Astrocyte (in vitro differentiated cells and primary cell): ENCODE measurements at regions not wholly inside any gene's neighbourhood (a gene's known extent, or its start where the extent isn't known, plus 50 kb on each side); places are given as distances from the start of the nearest gene placed in this dataset.

Source experiments
- EZH2 ChIP-seq: IDR thresholded peaks from 2 replicates; pipeline ENCODE4 v1.6.1; 2012; ENCODE audit warnings: mild to moderate bottlenecking, low read length, inconsistent platforms; ENCODE audit not compliant: insufficient read depth
- TF ChIP-seq, protein P1 (sequence below): IDR thresholded peaks from 2 replicates; pipeline ENCODE4 v1.5.1; 2011; ENCODE audit warnings: low read depth, mild to moderate bottlenecking, inconsistent platforms, low read length, moderate library complexity; ENCODE audit not compliant: insufficient read depth

DNA sequence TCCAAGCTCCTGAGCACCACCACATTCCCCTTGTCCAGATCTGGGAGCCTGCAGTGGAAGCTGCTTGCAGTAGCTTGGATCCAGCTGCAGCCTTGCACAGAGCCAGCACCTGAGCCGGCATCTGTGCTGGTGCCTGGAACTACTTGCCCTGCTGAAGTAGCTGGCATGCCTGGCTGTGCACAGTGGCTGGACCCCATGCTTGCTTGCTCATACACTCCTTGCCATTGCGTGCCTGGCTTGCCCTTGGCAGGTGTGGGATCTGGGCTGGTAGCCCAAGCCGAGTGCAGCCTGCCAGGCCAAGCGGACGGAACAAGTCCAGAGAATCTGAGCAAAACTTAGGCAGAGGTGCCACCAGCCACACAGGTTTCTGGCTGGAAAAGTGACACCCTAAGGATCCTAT, 759.9 kb downstream of the IPMK start:
- no peak for TF ChIP-seq EZH2
- TF ChIP-seq, protein P1, sequence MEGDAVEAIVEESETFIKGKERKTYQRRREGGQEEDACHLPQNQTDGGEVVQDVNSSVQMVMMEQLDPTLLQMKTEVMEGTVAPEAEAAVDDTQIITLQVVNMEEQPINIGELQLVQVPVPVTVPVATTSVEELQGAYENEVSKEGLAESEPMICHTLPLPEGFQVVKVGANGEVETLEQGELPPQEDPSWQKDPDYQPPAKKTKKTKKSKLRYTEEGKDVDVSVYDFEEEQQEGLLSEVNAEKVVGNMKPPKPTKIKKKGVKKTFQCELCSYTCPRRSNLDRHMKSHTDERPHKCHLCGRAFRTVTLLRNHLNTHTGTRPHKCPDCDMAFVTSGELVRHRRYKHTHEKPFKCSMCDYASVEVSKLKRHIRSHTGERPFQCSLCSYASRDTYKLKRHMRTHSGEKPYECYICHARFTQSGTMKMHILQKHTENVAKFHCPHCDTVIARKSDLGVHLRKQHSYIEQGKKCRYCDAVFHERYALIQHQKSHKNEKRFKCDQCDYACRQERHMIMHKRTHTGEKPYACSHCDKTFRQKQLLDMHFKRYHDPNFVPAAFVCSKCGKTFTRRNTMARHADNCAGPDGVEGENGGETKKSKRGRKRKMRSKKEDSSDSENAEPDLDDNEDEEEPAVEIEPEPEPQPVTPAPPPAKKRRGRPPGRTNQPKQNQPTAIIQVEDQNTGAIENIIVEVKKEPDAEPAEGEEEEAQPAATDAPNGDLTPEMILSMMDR: no peak
